UCSD-AML1 (cell line): ENCODE measurements at regions not wholly inside any gene's neighbourhood (a gene's known extent, or its start where the extent isn't known, plus 50 kb on each side); places are given as distances from the start of the nearest gene placed in this dataset.
"Not testable (repeated sequence)": the region's sequence is repeated elsewhere in the genome, so short reads cannot be mapped to it uniquely, and the experiment has no call there.

Source experiments
- DNase-seq: peaks from one replicate; lab custom pipeline; 2025; ENCODE audit not compliant: unreplicated experiment; lab: John Stamatoyannopoulos, UW

GRCh38 chr5:38678076-38678475 is 121.6 kb upstream of the LIFR start:
- no peak for DNase-seq

- DNase-seq, result not testable (repeated sequence)
Measured at GRCh38 chr5:38678697-38679096, 122.3 kb upstream of the LIFR start.

DNA sequence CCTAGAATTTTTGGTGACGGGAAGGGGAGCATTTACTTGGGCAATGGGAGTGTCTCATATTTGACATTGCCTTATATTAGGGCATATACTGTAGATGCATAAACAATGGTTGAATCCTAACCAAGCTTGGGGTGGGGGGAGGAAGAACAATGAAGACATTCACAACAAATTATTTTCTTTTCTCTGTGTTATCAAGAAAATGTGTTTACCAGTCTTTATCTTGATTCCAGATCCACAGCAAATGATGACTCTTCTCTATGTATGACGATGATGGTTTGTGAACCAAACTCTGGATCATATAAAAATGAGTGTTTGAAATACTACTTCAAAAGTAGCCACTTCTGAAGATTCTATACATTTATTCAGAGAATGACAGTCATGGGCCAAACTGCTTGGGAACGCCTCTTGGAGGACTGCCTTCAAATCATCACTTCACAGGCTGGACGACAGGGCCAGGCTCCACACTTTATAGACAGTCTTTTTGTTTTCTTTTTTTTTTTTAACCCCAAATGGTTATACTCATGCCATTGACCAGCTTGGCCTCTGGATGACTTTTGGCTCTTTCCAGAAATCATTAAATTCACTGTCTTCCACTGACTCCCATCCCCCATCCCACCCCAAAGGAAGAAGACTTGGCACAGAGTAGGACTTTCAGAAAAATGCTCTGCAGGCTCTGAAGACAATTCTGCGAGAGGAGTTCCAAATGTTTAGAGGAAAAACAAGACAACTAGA is 123.8 kb upstream of the LIFR start:
- no peak for DNase-seq

GRCh38 chr5:38681029-38681706 is 124.7 kb upstream of the LIFR start:
- DNase-seq, result no peak

- DNase-seq, result no peak
Measured at GRCh38 chr5:38681966-38682365, 125.5 kb upstream of the LIFR start.

- no peak for DNase-seq
Measured at GRCh38 chr5:38686658-38687057, 130.2 kb upstream of the LIFR start.

DNA sequence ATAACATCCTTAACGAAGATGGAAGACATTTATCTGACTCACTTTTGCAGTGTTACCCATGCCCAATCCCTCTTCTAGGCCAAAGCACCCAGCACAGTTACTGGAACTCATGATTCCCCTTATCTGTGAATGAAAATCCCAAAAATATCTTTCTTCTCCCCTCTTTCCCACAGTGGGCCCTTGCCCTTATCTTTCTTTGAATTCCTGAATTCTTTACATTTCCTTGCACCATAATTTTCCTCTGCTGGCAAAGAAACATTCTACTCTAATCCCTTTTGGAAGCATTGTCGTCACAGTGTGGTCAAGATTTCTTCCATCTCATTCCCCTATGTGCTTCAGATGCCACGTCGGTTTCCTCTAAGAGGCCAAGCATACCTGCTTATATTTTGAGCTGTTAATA is 135.9 kb upstream of the LIFR start:
- no peak for DNase-seq

GRCh38 chr5:38692781-38693527 is 136.5 kb upstream of the LIFR start:
- no peak for DNase-seq

DNA sequence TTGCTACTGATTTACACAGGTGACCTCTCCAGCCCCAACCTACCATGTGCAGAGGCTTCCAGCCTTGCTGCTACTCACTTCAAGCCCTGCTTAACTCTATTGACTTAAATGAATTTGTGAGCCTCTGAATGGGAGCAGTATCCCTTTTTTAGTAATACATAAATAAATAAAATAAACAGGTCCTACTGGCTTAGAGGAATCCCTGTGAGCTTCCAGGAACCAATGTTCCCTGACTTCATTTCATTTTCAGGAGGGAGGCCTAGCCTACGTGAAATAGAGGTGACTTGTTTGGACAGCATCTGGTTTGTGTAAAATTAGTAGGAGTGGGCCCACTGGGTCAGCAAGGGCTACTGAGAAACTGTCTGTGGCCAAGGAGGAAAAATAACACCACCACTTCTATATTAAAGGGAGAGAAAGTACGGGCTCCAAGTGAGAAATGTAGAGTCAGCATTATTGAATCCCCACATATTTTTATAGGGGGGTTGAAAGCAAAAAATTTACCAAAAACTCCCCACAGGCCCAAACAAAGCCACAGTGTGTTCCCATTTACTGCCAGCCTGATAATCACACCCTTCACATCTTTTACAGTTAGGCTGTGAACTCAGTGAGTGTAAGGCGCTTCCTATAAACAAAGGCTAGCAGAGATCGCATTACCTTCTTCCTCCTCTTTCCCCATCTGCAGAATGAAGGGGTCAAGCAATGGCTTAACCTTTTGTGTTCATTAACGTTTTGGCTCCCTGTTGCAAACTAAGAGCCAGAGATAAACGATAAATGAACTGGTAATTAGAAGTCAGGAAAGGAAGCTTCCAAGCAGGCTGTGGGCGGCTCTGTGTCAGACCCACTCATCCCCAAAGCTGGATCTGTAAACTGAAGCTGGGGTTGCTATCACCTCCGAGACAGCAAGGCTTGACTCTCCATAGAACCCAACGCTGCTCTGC is 138.8 kb upstream of the LIFR start:
- no peak for DNase-seq

GRCh38 chr5:38697013-38697412 is 140.6 kb upstream of the LIFR start:
- no peak for DNase-seq

GRCh38 chr5:38705529-38705928 is 140.3 kb upstream of the OSMR start:
- not testable (repeated sequence) for DNase-seq

DNA sequence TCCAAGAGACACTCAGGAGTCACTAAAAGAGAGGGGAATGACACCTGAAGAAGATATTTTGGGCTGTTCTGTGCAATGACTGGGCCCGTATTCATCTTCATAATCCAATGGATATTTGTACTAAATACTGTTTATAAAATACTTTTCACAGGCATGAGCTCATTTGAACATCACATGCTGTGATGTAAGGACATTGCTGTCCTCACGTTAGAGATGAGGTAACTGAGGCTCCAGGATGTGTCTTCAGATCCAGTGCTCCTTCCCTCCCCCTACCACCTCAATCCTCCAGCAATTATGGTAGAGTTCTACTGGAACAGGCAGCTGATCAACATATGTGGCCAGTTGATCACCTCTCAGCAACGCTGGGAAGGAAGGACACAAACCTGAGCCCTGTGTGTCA is 139.4 kb upstream of the OSMR start:
- no peak for DNase-seq

GRCh38 chr5:38707352-38708210 is 138.2 kb upstream of the OSMR start:
- DNase-seq, result no peak

GRCh38 chr5:38709678-38710306 is 136.0 kb upstream of the OSMR start:
- no peak for DNase-seq

- no peak for DNase-seq
Measured at GRCh38 chr5:38710627-38711026, 135.2 kb upstream of the OSMR start.

DNA sequence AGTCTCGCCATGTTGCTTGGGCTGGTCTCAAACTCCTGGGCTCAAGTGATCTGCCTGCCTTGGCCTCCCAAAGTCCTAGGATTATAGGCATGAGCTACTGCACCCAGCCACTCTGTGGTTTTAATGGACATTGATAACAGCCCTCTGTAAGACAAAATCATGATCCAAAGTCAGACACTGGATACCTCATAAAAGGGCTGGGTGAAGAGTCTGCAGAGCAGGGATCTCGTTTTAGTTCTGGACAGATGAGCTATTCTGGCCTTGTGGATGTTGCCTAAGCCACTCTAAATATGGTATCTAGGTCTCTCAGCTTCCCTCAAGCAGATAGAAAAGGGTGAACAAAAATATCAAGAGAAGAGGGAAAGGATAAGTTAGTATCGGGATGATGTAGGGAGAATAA is 133.4 kb upstream of the OSMR start:
- no peak for DNase-seq

DNA sequence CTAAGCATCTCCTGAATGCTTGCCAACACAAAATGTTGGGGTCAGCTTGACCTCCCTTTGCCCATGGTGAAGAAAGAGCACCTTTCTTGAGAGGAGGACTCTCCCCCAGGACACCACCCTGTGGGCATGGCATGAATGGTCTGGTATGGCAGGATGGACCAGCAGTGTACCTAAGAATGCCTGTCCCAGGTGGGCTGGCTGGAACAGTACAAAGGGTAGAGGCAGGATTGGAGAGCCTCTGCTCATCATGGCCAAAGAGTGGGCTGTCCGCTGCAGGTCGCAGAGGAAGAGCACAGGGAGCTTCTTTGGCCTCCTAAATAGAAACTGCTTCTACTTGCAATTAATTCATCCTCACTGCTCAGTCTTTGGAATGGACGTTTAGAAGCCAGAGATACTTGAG is 131.6 kb upstream of the OSMR start:
- no peak for DNase-seq

DNA sequence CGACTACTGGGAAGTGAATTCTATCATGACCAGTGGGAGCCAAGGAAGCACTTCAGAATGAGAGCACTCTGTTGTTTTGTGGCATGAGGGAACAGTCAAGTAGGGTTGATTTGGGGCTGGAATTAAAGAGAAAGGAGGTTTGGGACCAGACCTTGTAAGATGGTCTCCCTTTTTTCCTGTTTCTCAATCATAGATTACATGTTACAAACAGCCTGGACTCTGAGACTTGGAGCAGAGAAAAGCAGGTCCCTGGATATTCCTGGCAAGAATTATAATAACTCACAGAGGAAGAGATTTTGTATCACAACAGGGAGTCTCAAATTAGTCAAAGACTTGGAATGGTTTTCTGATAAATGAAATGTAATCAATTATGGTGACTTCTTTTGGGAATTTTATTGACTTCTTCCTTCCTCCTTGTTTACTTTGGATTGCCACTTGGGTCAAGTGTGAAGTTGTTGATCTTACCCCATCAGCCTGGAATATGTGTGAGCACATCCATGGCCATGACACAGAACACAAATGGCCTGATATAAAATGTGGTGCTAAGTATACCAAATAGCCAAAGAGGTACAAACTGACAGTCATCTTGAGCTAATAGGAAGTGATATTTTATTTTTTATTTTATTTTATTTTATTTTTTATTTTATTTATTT is 131.0 kb upstream of the OSMR start:
- DNase-seq, result no peak

- DNase-seq, result no peak
Measured at GRCh38 chr5:38715696-38716095, 130.1 kb upstream of the OSMR start.
